GM12892 (cell line): ENCODE measurements at regions not wholly inside any gene's neighbourhood (a gene's known extent, or its start where the extent isn't known, plus 50 kb on each side); places are given as distances from the start of the nearest gene placed in this dataset.
"Not testable (repeated sequence)": the region's sequence is repeated elsewhere in the genome, so short reads cannot be mapped to it uniquely, and the experiment has no call there.

Source experiments
- POLR2A ChIP-seq: IDR thresholded peaks from 2 replicates; pipeline ENCODE4 v1.6.1; 2011; ENCODE audit warnings: low read depth, low read length, control low read depth
- POLR2AphosphoS5 ChIP-seq: IDR thresholded peaks from 2 replicates; pipeline ENCODE4 v1.6.1; 2011; ENCODE audit warnings: low read depth, low read length, control low read depth

- TF ChIP-seq POLR2A, POLR2AphosphoS5: not testable (repeated sequence)
Measured at GRCh38 chr17:69685150-69685549, 270.7 kb downstream of the MAP2K6 start.
